Liver (tissue), 8 donors: ENCODE measurements at regions not wholly inside any gene's neighbourhood (a gene's known extent, or its start where the extent isn't known, plus 50 kb on each side); places are given as distances from the start of the nearest gene placed in this dataset.

Source experiments
- DNase-seq: peaks from one replicate; pipeline ENCODE4 v3.0.0-alpha.2; 2017; ENCODE audit warnings: low spot score
- H3K27ac ChIP-seq, 2 donors: one replicate each; pipeline ENCODE4 v1.7.0; 2013; ENCODE audit warnings: inconsistent platforms in 2 of 2, low read length in 2 of 2, control low read depth in 1 of 2, low read depth in 1 of 2, mild to moderate bottlenecking in 1 of 2
- H3K27me3 ChIP-seq, 4 donors: one replicate each; pipeline versions ENCODE4 v1.6.1 to v1.7.0; 2013; ENCODE audit warnings: low read length in 3 of 4, inconsistent platforms in 1 of 4, mild to moderate bottlenecking in 1 of 4, moderate library complexity in 1 of 4; ENCODE audit not compliant: control insufficient read depth in 4 of 4, insufficient read depth in 4 of 4
- H3K36me3 ChIP-seq, 4 donors: one replicate each; pipeline versions ENCODE4 v1.6.1 to v1.7.0; 2013; ENCODE audit warnings: low read length in 3 of 4, mild to moderate bottlenecking in 3 of 4, low read depth in 1 of 4, moderate library complexity in 1 of 4; ENCODE audit not compliant: control insufficient read depth in 4 of 4, insufficient read depth in 3 of 4
- H3K4me1 ChIP-seq, 4 donors: one replicate each; pipeline versions ENCODE4 v1.6.1 to v1.7.0; 2013; ENCODE audit warnings: low read length in 3 of 4, mild to moderate bottlenecking in 3 of 4, moderate library complexity in 1 of 4; ENCODE audit not compliant: control insufficient read depth in 4 of 4, insufficient read depth in 4 of 4
- H3K4me3 ChIP-seq, 3 donors: one replicate each; pipeline versions ENCODE4 v1.6.1 to v1.7.0; 2013; ENCODE audit warnings: low read length in 3 of 3, control low read depth in 1 of 3, low read depth in 1 of 3, mild to moderate bottlenecking in 1 of 3
- H3K9ac ChIP-seq, 2 donors: one replicate each; pipeline ENCODE4 v1.7.0; 2013; ENCODE audit warnings: low read length in 2 of 2, mild to moderate bottlenecking in 2 of 2, moderate library complexity in 2 of 2, control low read depth in 1 of 2, low read depth in 1 of 2
- H3K9me3 ChIP-seq, 4 donors: one replicate each; pipeline versions ENCODE4 v1.6.1 to v1.7.0; 2013; ENCODE audit warnings: low read length in 3 of 4; ENCODE audit not compliant: control insufficient read depth in 4 of 4
- ATF3 ChIP-seq: IDR thresholded peaks from 2 replicates; pipeline ENCODE4 v1.6.1; 2016; ENCODE audit warnings: antibody characterized with exemption
- CTCF ChIP-seq: fragments of 150-350 bp; IDR thresholded peaks from 2 replicates; pipeline ENCODE4 v1.5.1; 2017; ENCODE audit warnings: improper control_type of control experiment, low read depth, low read length; ENCODE audit not compliant: missing input control
- EGR1 ChIP-seq, 2 donors: IDR thresholded peaks; 2 replicates each; pipeline ENCODE4 v1.6.1; 2016 to 2018; ENCODE audit warnings: antibody characterized with exemption in 2 of 2, low read depth in 2 of 2
- FOXA1 ChIP-seq: IDR thresholded peaks from 2 replicates; pipeline ENCODE4 v1.6.1; 2016; ENCODE audit warnings: antibody characterized with exemption
- FOXA2 ChIP-seq: IDR thresholded peaks from 2 replicates; pipeline ENCODE4 v1.6.1; 2016; ENCODE audit warnings: antibody characterized with exemption
- GABPA ChIP-seq, 2 donors: IDR thresholded peaks in 1 of 2; conservative IDR thresholded peaks in 1 of 2; 2 replicates each; pipeline ENCODE4 v1.6.1; 2016; ENCODE audit warnings: antibody characterized with exemption in 2 of 2, mild to moderate bottlenecking in 1 of 2, moderate library complexity in 1 of 2
- HNF4A ChIP-seq, 2 donors: conservative IDR thresholded peaks; 2 replicates each; pipeline ENCODE4 v1.6.1; 2016; ENCODE audit warnings: antibody characterized with exemption in 2 of 2, mild to moderate bottlenecking in 2 of 2
- HNF4G ChIP-seq: IDR thresholded peaks from 2 replicates; pipeline ENCODE4 v1.6.1; 2016; ENCODE audit warnings: antibody characterized with exemption
- JUND ChIP-seq, 2 donors: IDR thresholded peaks; 2 replicates each; pipeline ENCODE4 v1.6.1; 2016; ENCODE audit warnings: antibody characterized with exemption in 2 of 2
- MAX ChIP-seq: IDR thresholded peaks from 2 replicates; pipeline ENCODE4 v1.6.1; 2016; ENCODE audit warnings: antibody characterized with exemption
- REST ChIP-seq: IDR thresholded peaks from 2 replicates; pipeline ENCODE4 v1.6.1; 2016; ENCODE audit warnings: antibody characterized with exemption, mild to moderate bottlenecking
- RXRA ChIP-seq, 2 donors: IDR thresholded peaks; 2 replicates each; pipeline ENCODE4 v1.6.1; 2017 to 2018; ENCODE audit warnings: antibody characterized with exemption in 2 of 2, mild to moderate bottlenecking in 1 of 2
- SP1 ChIP-seq: IDR thresholded peaks from 2 replicates; pipeline ENCODE4 v1.6.1; 2018; ENCODE audit warnings: antibody characterized with exemption, mild to moderate bottlenecking
- TAF1 ChIP-seq: conservative IDR thresholded peaks from 2 replicates; pipeline ENCODE4 v1.6.1; 2016; ENCODE audit warnings: antibody characterized with exemption, mild to moderate bottlenecking
- YY1 ChIP-seq: IDR thresholded peaks from 2 replicates; pipeline ENCODE4 v1.6.1; 2016; ENCODE audit warnings: antibody characterized with exemption, mild to moderate bottlenecking
- ZBTB33 ChIP-seq: IDR thresholded peaks from 2 replicates; pipeline ENCODE4 v1.6.1; 2016; ENCODE audit warnings: antibody characterized with exemption
- WGBS: extraction: QIAGEN DNeasy Blood & Tissue Kit; methylation state at CpG from one replicate; pipeline ENCODE4 v1.1.7; 2013; 5-methylcytosine and 5-hydroxymethylcytosine counted together
- donor health status: healthy.
- donor health status: healthy.
- donor health status: healthy.
- donor health status: healthy.
- donor health status: healthy.

GRCh38 chr20:57786304-57786932 is 76.6 kb upstream of the PMEPA1 start:
- H3K9ac ChIP-seq: no peak overlapping the region
- H3K4me1 ChIP-seq: no peaks in the 10 kb centered on the region
- no peak overlapping the region for H3K4me3 ChIP-seq
- no peak for DNase-seq
- no peak overlapping the region for H3K27ac ChIP-seq
- no peaks in the 10 kb centered on the region for H3K36me3 ChIP-seq
- no peak for TF ChIP-seq CTCF
- TF ChIP-seq FOXA2: no peak
- TF ChIP-seq GABPA (IDR thresholded peaks at IDR 0.05 in 1 of 2, conservative IDR thresholded peaks at IDR 0.05 in 1 of 2): no peak
- no peak for TF ChIP-seq TAF1
- no peak for TF ChIP-seq REST
- TF ChIP-seq HNF4A (conservative IDR thresholded peaks at IDR 0.05): no peak
- no peak for TF ChIP-seq RXRA (IDR thresholded peaks at IDR 0.05)
- TF ChIP-seq HNF4G: no peak
- TF ChIP-seq SP1: no peak
- no peak for TF ChIP-seq JUND (IDR thresholded peaks at IDR 0.05)
- no peak for TF ChIP-seq FOXA1
- no peak for TF ChIP-seq ZBTB33
- no peak for TF ChIP-seq ATF3
- no peak for TF ChIP-seq MAX
- TF ChIP-seq YY1: no peak
- no peak for TF ChIP-seq EGR1 (IDR thresholded peaks at IDR 0.05; ENCODE audit: low read depth in 2 of 2)
- WGBS: 79% methylated on average over 14 of the region's 14 CpGs
- H3K27me3 ChIP-seq: peaks cover 0 to 4% (median 0%) of the 10 kb centered on the region in 4 donors
- no peaks in the 10 kb centered on the region for H3K9me3 ChIP-seq
